ENCODE measurements at regions not wholly inside any gene's neighbourhood (a gene's known extent, or its start where the extent isn't known, plus 50 kb on each side); places are given as distances from the start of the nearest gene placed in this dataset.
"Not testable (repeated sequence)": the region's sequence is repeated elsewhere in the genome, so short reads cannot be mapped to it uniquely, and the experiment has no call there.

DNA sequence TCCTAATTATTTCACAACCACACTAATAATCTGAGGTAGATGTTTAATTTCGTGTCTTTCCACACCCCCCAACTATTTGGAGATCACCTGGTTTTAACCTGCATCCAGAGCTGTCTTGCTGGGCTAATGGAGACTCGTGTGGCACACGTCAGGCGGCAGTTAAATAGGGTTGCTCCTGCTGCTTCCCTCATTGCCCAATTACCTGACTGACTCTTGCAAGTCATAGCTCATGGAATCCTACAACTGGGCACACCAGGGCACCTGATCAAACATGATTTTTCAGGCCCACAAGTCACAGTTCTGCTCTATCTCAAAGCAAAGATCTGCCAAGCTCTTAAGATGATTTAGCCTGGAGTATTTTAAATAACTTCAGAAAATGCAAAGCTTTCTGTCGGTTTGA is 1430.4 kb upstream of the ACVR2A start:
- no peak for DNase-seq
- no peak for ATAC-seq (ENCODE audit: poor library complexity)
- H3K9me3 ChIP-seq (ENCODE audit: control insufficient read depth in 1 of 2, insufficient read depth in 1 of 2, low read length in 2 of 2), result peaks cover 0 to 10% of the 10 kb centered on the region in 2 experiments
- CTCF ChIA-PET, result no interaction called here
- H3K27ac ChIP-seq (ENCODE audit: low read depth in 1 of 2, low read length in 2 of 2), result no peak overlapping the region
- intact Hi-C loops (cut with DNase I, micrococcal nuclease), result no loop called here
- POLR2A ChIA-PET, result no interaction called here
- no peaks in the 10 kb centered on the region for H3K4me1 Mint-ChIP-seq (ENCODE audit: low read depth)
- H3K4me3 Mint-ChIP-seq, result no peak overlapping the region
- H3K36me3 ChIP-seq (ENCODE audit: insufficient read depth, low read length), result no peaks in the 10 kb centered on the region
- H3K27me3 Mint-ChIP-seq, result no peaks in the 10 kb centered on the region
- no peaks in the 10 kb centered on the region for H3K27me3 ChIP-seq (ENCODE audit: control insufficient read depth in 1 of 2, insufficient read depth in 2 of 2, low read length in 2 of 2)
- TF ChIP-seq, protein P1, sequence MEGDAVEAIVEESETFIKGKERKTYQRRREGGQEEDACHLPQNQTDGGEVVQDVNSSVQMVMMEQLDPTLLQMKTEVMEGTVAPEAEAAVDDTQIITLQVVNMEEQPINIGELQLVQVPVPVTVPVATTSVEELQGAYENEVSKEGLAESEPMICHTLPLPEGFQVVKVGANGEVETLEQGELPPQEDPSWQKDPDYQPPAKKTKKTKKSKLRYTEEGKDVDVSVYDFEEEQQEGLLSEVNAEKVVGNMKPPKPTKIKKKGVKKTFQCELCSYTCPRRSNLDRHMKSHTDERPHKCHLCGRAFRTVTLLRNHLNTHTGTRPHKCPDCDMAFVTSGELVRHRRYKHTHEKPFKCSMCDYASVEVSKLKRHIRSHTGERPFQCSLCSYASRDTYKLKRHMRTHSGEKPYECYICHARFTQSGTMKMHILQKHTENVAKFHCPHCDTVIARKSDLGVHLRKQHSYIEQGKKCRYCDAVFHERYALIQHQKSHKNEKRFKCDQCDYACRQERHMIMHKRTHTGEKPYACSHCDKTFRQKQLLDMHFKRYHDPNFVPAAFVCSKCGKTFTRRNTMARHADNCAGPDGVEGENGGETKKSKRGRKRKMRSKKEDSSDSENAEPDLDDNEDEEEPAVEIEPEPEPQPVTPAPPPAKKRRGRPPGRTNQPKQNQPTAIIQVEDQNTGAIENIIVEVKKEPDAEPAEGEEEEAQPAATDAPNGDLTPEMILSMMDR (IDR thresholded peaks at IDR 0.05), result no peak
- no peak overlapping the region for H3K4me3 ChIP-seq (ENCODE audit: low read length)
- H3K27ac Mint-ChIP-seq, result no peak overlapping the region
- H3K36me3 Mint-ChIP-seq (ENCODE audit: low read depth), result no peaks in the 10 kb centered on the region
- H3K4me1 ChIP-seq (ENCODE audit: insufficient read depth, low read length), result no peaks in the 10 kb centered on the region
- H3K9me3 Mint-ChIP-seq, result no peaks in the 10 kb centered on the region

DNA sequence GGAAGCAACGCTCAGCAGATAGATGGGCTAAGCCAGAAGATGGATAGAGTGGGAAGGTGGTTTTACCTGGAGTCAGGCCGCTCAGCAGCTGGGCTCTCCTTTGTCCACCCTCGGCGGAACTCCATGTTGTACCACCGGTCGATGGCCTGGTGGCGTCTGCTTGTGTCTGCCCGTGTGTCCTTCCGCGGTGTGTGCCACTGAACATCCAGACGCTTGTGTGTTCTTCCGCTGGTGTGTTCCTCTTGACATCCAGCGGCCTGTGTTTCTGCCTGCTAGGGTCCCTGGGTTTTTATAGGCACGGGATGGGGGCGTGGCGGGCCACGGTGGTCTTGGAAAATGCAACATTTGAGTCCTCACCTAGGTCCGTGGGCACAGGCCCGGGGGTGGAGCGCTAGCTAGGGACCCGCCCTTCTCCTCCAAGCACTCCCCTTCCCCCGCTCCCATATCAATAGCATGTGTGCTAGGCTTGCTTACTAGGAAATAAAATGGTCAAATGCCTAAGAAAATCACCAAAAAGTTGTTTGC is 1431.7 kb upstream of the ACVR2A start:
- H3K9me3 ChIP-seq (ENCODE audit: control insufficient read depth in 1 of 2, insufficient read depth in 1 of 2, low read length in 2 of 2), result peaks cover 0 to 10% of the 10 kb centered on the region in 2 experiments
- intact Hi-C loops (cut with DNase I, micrococcal nuclease), result no loop called here
- POLR2A ChIA-PET, result no interaction called here
- no peaks in the 10 kb centered on the region for H3K27me3 ChIP-seq (ENCODE audit: control insufficient read depth in 1 of 2, insufficient read depth in 2 of 2, low read length in 2 of 2)
- no peaks in the 10 kb centered on the region for H3K4me1 ChIP-seq (ENCODE audit: insufficient read depth, low read length)
- Mint-ChIP-seq H3K4me1 (ENCODE audit: low read depth) (no peaks in the 10 kb centered on the region), H3K27ac (no peak overlapping the region), H3K27me3 (no peaks in the 10 kb centered on the region), H3K4me3 (no peak overlapping the region), H3K9me3 (no peaks in the 10 kb centered on the region), H3K36me3 (ENCODE audit: low read depth) (no peaks in the 10 kb centered on the region)
- no peak for ATAC-seq (ENCODE audit: poor library complexity)
- H3K27ac ChIP-seq (ENCODE audit: low read depth in 1 of 2, low read length in 2 of 2), result no peak overlapping the region
- peak in 1 of 14 experiments; percentile 6 for DNase-seq
- CTCF ChIA-PET, result no interaction called here
- TF ChIP-seq, protein P1 (IDR thresholded peaks at IDR 0.05), result no peak
- no peak overlapping the region for H3K4me3 ChIP-seq (ENCODE audit: low read length)
- H3K36me3 ChIP-seq (ENCODE audit: insufficient read depth, low read length), result no peaks in the 10 kb centered on the region

DNA sequence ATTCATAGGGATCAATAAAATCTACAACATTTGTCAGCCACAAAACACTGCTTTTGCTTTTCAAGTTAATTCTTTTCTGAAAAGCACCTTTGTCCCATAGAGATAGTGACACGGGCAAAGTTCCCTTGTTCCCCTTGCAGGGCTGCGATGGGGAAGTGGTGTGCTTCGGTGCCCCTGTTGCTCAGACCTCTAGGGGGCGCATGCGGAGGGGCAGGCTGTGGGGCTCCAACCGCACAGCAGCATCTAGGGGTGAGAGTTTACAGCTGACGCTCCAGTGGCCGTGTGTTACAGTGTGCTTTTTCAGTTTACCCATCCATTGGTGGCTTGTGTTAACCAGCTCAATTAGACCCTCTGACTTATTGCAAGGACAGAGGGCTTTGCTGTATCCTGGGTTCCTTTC is 1432.2 kb upstream of the ACVR2A start:
- TF ChIP-seq, protein P1 (IDR thresholded peaks at IDR 0.05), result no peak
- Mint-ChIP-seq H3K4me3 (no peak overlapping the region), H3K9me3 (no peaks in the 10 kb centered on the region), H3K36me3 (ENCODE audit: low read depth) (no peaks in the 10 kb centered on the region), H3K27me3 (no peaks in the 10 kb centered on the region), H3K27ac (no peak overlapping the region), H3K4me1 (ENCODE audit: low read depth) (no peaks in the 10 kb centered on the region)
- Histone ChIP-seq H3K4me1 (ENCODE audit: insufficient read depth, low read length) (no peaks in the 10 kb centered on the region), H3K27me3 (ENCODE audit: control insufficient read depth in 1 of 2, insufficient read depth in 2 of 2, low read length in 2 of 2) (no peaks in the 10 kb centered on the region), H3K36me3 (ENCODE audit: insufficient read depth, low read length) (no peaks in the 10 kb centered on the region), H3K4me3 (ENCODE audit: low read length) (no peak overlapping the region), H3K9me3 (ENCODE audit: control insufficient read depth in 1 of 2, insufficient read depth in 1 of 2, low read length in 2 of 2) (peaks cover 0 to 10% of the 10 kb centered on the region in 2 experiments), H3K27ac (ENCODE audit: low read depth in 1 of 2, low read length in 2 of 2) (no peak overlapping the region)
- intact Hi-C loops (cut with DNase I, micrococcal nuclease), result no loop called here
- ATAC-seq (ENCODE audit: poor library complexity) (no peak), DNase-seq (no peak)
- CTCF ChIA-PET, result no interaction called here
- POLR2A ChIA-PET, result no interaction called here

DNA sequence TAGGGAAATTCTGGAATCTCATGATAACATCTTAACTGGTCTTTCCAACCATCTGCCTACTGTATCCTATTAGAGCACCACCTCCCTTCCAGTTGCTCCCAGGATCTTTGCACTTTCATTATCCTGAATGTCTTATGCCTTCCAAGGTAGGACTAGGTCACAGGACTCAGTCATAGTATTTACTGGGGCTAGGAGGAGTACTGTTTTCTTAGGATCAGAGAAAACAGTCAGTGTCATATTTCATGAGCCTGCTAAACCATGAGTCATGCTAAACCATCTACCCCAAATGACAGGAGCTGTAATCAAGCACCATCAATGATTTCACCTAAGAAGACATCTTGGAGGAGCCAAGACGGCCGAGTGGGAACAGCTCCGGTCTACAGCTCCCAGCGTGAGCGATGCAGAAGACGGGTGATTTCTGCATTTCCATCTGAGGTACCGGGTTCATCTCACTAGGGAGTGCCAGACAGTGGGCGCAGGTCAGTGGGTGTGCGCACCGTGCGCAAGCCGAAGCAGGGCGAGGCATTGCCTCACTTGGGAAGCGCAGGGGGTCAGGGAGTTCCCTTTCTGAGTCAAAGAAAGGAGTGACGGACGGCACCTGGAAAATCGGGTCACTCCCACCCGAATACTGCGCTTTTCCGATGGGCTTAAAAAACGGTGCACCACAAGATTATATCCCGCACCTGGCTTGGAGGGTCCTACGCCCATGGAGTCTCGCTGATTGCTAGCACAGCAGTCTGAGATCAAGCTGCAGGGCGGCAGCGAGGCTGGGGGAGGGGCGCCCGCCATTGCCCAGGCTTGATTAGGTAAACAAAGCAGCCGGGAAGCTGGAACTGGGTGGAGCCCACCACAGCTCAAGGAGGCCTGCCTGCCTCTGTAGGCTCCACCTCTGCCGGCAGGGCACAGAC is 1439.2 kb upstream of the ACVR2A start:
- H3K9me3 Mint-ChIP-seq; H3K36me3 Mint-ChIP-seq (ENCODE audit: low read depth); H3K4me3 ChIP-seq (ENCODE audit: low read length); H3K4me3 Mint-ChIP-seq; DNase-seq; POLR2A ChIA-PET; H3K4me1 ChIP-seq (ENCODE audit: insufficient read depth, low read length); ATAC-seq (ENCODE audit: poor library complexity); H3K27me3 Mint-ChIP-seq; H3K27me3 ChIP-seq (ENCODE audit: control insufficient read depth in 1 of 2, insufficient read depth in 2 of 2, low read length in 2 of 2); H3K27ac Mint-ChIP-seq; intact Hi-C loops (cut with DNase I, micrococcal nuclease); CTCF ChIA-PET; H3K27ac ChIP-seq (ENCODE audit: low read depth in 1 of 2, low read length in 2 of 2); H3K36me3 ChIP-seq (ENCODE audit: insufficient read depth, low read length); H3K4me1 Mint-ChIP-seq (ENCODE audit: low read depth): not testable (repeated sequence)
- peaks cover 0 to 14% of the 10 kb centered on the region in 2 experiments for H3K9me3 ChIP-seq (ENCODE audit: control insufficient read depth in 1 of 2, insufficient read depth in 1 of 2, low read length in 2 of 2)

DNA sequence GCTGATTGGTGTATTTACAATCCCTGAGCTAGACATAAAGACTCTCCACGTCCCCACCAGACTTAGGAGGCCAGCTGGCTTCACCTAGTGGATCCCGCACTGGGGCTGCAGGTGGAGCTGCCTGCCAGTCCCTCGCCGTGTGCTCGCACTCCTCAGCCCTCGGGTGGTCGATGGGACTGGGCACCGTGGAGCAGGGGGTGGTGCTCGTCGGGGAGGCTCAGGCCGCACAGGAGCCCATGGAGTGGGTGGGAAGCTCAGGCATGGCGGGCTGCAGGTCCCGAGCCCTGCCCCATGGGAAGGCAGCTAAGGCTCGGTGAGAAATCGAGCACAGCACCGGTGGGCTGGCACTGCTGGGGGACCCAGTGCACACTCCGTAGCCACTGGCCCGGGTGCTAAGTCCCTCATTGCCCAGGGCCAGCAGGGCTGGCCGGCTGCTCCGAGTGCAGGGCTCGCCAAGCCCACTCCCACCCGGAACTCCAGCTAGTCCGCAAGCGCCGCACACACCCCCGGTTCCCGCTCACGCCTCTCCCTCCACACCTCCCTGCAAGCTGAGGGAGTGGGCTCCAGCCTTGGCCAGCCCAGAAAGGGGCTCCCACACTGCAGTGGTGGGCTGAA is 1441.2 kb upstream of the ACVR2A start:
- CTCF ChIA-PET; H3K4me3 ChIP-seq (ENCODE audit: low read length); H3K27ac Mint-ChIP-seq; H3K4me1 ChIP-seq (ENCODE audit: insufficient read depth, low read length); H3K27me3 ChIP-seq (ENCODE audit: control insufficient read depth in 1 of 2, insufficient read depth in 2 of 2, low read length in 2 of 2); H3K4me3 Mint-ChIP-seq; H3K27me3 Mint-ChIP-seq; intact Hi-C loops (cut with DNase I, micrococcal nuclease); H3K36me3 Mint-ChIP-seq (ENCODE audit: low read depth); H3K9me3 Mint-ChIP-seq; H3K36me3 ChIP-seq (ENCODE audit: insufficient read depth, low read length); H3K27ac ChIP-seq (ENCODE audit: low read depth in 1 of 2, low read length in 2 of 2); ATAC-seq (ENCODE audit: poor library complexity); POLR2A ChIA-PET; H3K4me1 Mint-ChIP-seq (ENCODE audit: low read depth): not testable (repeated sequence)
- peak in 1 of 14 experiments; percentile 5 for DNase-seq
- peaks cover 0 to 14% of the 10 kb centered on the region in 2 experiments for H3K9me3 ChIP-seq (ENCODE audit: control insufficient read depth in 1 of 2, insufficient read depth in 1 of 2, low read length in 2 of 2)
